Left lung (tissue), 4 donors: ENCODE measurements at regions not wholly inside any gene's neighbourhood (a gene's known extent, or its start where the extent isn't known, plus 50 kb on each side); places are given as distances from the start of the nearest gene placed in this dataset.

Experiments used
- ATAC-seq: fragments of 200-7000 bp; cut with Tn5 transposase; one replicate; pipeline ENCODE4 v1.9.1; 2020; ENCODE audit warnings: moderate library complexity
- DNase-seq, 4 donors: peaks; one replicate each; pipeline ENCODE4 v3.0.0-alpha.2; 2013 to 2020
- H3K27ac ChIP-seq, 2 donors: fragments of 200-600 bp; sonication (generic) in 1 of 2; one replicate each; pipeline versions ENCODE4 v1.5.0 to v1.8.0; 2020 to 2021
- H3K27me3 ChIP-seq, 2 donors: fragments of 200-600 bp; sonication (generic) in 1 of 2; one replicate each; pipeline versions ENCODE4 v1.5.0 to v1.8.0; 2020 to 2021
- H3K36me3 ChIP-seq, 2 donors: fragments of 200-600 bp; sonication (generic) in 1 of 2; one replicate each; pipeline versions ENCODE4 v1.5.0 to v1.8.0; 2020 to 2021
- H3K4me1 ChIP-seq, 2 donors: fragments of 200-600 bp; one replicate each; pipeline ENCODE4 v1.8.0; 2021
- H3K4me3 ChIP-seq, 2 donors: fragments of 200-600 bp; sonication (generic) in 1 of 2; one replicate each; pipeline versions ENCODE4 v1.5.0 to v1.8.0; 2020 to 2021; ENCODE audit warnings: mild to moderate bottlenecking in 1 of 2
- H3K9me3 ChIP-seq, 2 donors: fragments of 200-600 bp; sonication (generic) in 1 of 2; one replicate each; pipeline versions ENCODE4 v1.5.0 to v1.8.0; 2020 to 2021
- CTCF ChIP-seq, 2 donors: fragments of 200-600 bp; sonication (generic) in 1 of 2; IDR thresholded peaks; one replicate each; pipeline versions ENCODE4 v1.5.0 to v1.8.0; 2021; ENCODE audit warnings: antibody characterized with exemption in 2 of 2
- intact Hi-C, 2 donors: fragments of 100-400 bp; cut with DNase I; formaldehyde crosslinking; loops; one replicate each; pipeline versions ENCODE4 v1.11.2 to v1.14.2; 2022
- donor health status: DM: no; HTN: yes; CAD: no.
- donor health status: DM: no; HTN: no; CAD: no.

- Histone ChIP-seq H3K4me1 (no peaks in the 10 kb centered on the region), H3K9me3 (no peaks in the 10 kb centered on the region), H3K27ac (no peak overlapping the region), H3K36me3 (no peaks in the 10 kb centered on the region), H3K27me3 (no peaks in the 10 kb centered on the region), H3K4me3 (no peak overlapping the region)
- DNase-seq (no peak), ATAC-seq (peak; percentile 47)
- no peak for TF ChIP-seq CTCF (IDR thresholded peaks at IDR 0.05)
- intact Hi-C loops: no loop called here
These were observed 311.8 kb upstream of the ST6GAL2 start for GRCh38 chr2:107197594-107198294.

GRCh38 chr2:107202962-107203591 is 317.1 kb upstream of the ST6GAL2 start:
- TF ChIP-seq CTCF (IDR thresholded peaks at IDR 0.05): no peak
- Histone ChIP-seq H3K4me1 (no peaks in the 10 kb centered on the region), H3K4me3 (no peak overlapping the region), H3K27me3 (no peaks in the 10 kb centered on the region), H3K27ac (no peak overlapping the region), H3K36me3 (no peaks in the 10 kb centered on the region), H3K9me3 (no peaks in the 10 kb centered on the region)
- intact Hi-C loops: no loop called here
- DNase-seq: no peak
- ATAC-seq: no peak

GRCh38 chr2:107215401-107216350 is 329.7 kb upstream of the ST6GAL2 start:
- no peak for TF ChIP-seq CTCF (IDR thresholded peaks at IDR 0.05)
- H3K9me3 ChIP-seq: no peaks in the 10 kb centered on the region
- DNase-seq: no peak
- no peak for ATAC-seq
- H3K4me3 ChIP-seq: no peak overlapping the region
- H3K36me3 ChIP-seq: no peaks in the 10 kb centered on the region
- H3K27ac ChIP-seq: no peak overlapping the region
- intact Hi-C loops: no loop called here
- H3K27me3 ChIP-seq: no peaks in the 10 kb centered on the region
- H3K4me1 ChIP-seq: no peaks in the 10 kb centered on the region

- no peaks in the 10 kb centered on the region for H3K27me3 ChIP-seq
- no peak for DNase-seq
- H3K9me3 ChIP-seq: no peaks in the 10 kb centered on the region
- no peak for ATAC-seq
- H3K27ac ChIP-seq: no peak overlapping the region
- no peaks in the 10 kb centered on the region for H3K4me1 ChIP-seq
- intact Hi-C loops: no loop called here
- H3K36me3 ChIP-seq: no peaks in the 10 kb centered on the region
- no peak for TF ChIP-seq CTCF (IDR thresholded peaks at IDR 0.05)
- no peak overlapping the region for H3K4me3 ChIP-seq
These were observed 332.2 kb upstream of the ST6GAL2 start for GRCh38 chr2:107218208-107218607.

GRCh38 chr2:107222466-107222865 is 336.5 kb upstream of the ST6GAL2 start:
- H3K27me3 ChIP-seq: no peaks in the 10 kb centered on the region
- intact Hi-C loops: no loop called here
- H3K27ac ChIP-seq: no peak overlapping the region
- ATAC-seq (no peak), DNase-seq (no peak)
- no peaks in the 10 kb centered on the region for H3K9me3 ChIP-seq
- H3K4me3 ChIP-seq: no peak overlapping the region
- no peaks in the 10 kb centered on the region for H3K36me3 ChIP-seq
- no peaks in the 10 kb centered on the region for H3K4me1 ChIP-seq
- TF ChIP-seq CTCF (IDR thresholded peaks at IDR 0.05): no peak
